ENCODE measurements at regions not wholly inside any gene's neighbourhood (a gene's known extent, or its start where the extent isn't known, plus 50 kb on each side); places are given as distances from the start of the nearest gene placed in this dataset.

DNA sequence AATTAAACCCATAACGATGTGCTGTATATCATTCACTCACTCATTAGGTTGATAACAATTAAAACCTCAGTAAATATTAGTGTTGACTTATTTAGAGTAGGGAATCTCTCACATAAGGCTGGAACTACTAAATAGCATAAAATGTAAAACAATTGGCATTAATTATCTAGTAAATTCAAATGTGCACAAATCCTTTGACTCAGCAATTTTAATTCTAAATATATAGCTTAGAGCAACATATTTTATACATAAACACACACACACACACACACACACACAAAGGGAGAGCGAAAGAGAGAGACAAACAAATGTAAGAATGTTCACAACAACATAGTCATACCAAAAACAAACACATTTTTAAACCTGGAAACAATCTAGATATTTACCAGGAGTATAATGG is 443.1 kb upstream of the KCNH7 start:
- Histone ChIP-seq H3K9ac (ENCODE audit: low read length) (no peak overlapping the region), H3K36me3 (replicated peaks; ENCODE audit: low read depth, low read length) (no peaks in the 10 kb centered on the region), H3K4me3 (ENCODE audit: low read length) (no peak overlapping the region), H4K20me1 (ENCODE audit: insufficient read depth, low read length) (no peaks in the 10 kb centered on the region), H3K9me3 (ENCODE audit: insufficient read depth, low read length) (no peaks in the 10 kb centered on the region), H2AFZ (ENCODE audit: low read depth, low read length) (no peak overlapping the region), H3K27ac (ENCODE audit: low read length) (no peak overlapping the region), H3K4me2 (ENCODE audit: low read length) (no peak overlapping the region), H3K79me2 (ENCODE audit: low read length) (no peaks in the 10 kb centered on the region), H3K4me1 (ENCODE audit: low read length) (no peaks in the 10 kb centered on the region), H3K27me3 (ENCODE audit: low read depth, low read length) (no peaks in the 10 kb centered on the region)
- no peak for TF ChIP-seq EZH2phosphoT487 (IDR thresholded peaks at IDR 0.05; ENCODE audit: low read depth)
- TF ChIP-seq, protein P1, sequence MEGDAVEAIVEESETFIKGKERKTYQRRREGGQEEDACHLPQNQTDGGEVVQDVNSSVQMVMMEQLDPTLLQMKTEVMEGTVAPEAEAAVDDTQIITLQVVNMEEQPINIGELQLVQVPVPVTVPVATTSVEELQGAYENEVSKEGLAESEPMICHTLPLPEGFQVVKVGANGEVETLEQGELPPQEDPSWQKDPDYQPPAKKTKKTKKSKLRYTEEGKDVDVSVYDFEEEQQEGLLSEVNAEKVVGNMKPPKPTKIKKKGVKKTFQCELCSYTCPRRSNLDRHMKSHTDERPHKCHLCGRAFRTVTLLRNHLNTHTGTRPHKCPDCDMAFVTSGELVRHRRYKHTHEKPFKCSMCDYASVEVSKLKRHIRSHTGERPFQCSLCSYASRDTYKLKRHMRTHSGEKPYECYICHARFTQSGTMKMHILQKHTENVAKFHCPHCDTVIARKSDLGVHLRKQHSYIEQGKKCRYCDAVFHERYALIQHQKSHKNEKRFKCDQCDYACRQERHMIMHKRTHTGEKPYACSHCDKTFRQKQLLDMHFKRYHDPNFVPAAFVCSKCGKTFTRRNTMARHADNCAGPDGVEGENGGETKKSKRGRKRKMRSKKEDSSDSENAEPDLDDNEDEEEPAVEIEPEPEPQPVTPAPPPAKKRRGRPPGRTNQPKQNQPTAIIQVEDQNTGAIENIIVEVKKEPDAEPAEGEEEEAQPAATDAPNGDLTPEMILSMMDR (IDR thresholded peaks at IDR 0.05; ENCODE audit: low read depth, low read length) = no peak

- no peaks in the 10 kb centered on the region for H3K27me3 ChIP-seq (ENCODE audit: low read depth, low read length)
Measured at GRCh38 chr2:163269374-163270021, 430.9 kb upstream of the KCNH7 start.

GRCh38 chr2:163266772-163267171 is 428.2 kb upstream of the KCNH7 start:
- H4K20me1 ChIP-seq (ENCODE audit: insufficient read depth, low read length) = no peaks in the 10 kb centered on the region
- no peaks in the 10 kb centered on the region for H3K27me3 ChIP-seq (ENCODE audit: low read depth, low read length)
- no peaks in the 10 kb centered on the region for H3K36me3 ChIP-seq (replicated peaks; ENCODE audit: low read depth, low read length)
- no peak overlapping the region for H3K4me3 ChIP-seq (ENCODE audit: low read length)
- H3K9me3 ChIP-seq (ENCODE audit: insufficient read depth, low read length) = no peaks in the 10 kb centered on the region
- H3K27ac ChIP-seq (ENCODE audit: low read length) = no peak overlapping the region
- no peaks in the 10 kb centered on the region for H3K79me2 ChIP-seq (ENCODE audit: low read length)
- H2AFZ ChIP-seq (ENCODE audit: low read depth, low read length) = no peak overlapping the region
- no peak overlapping the region for H3K9ac ChIP-seq (ENCODE audit: low read length)
- TF ChIP-seq, protein P1 (IDR thresholded peaks at IDR 0.05; ENCODE audit: low read depth, low read length) = no peak
- TF ChIP-seq EZH2phosphoT487 (IDR thresholded peaks at IDR 0.05; ENCODE audit: low read depth) = no peak
- H3K4me2 ChIP-seq (ENCODE audit: low read length) = no peak overlapping the region
- H3K4me1 ChIP-seq (ENCODE audit: low read length) = no peaks in the 10 kb centered on the region

More at GRCh38 chr2:163269374-163270021, 430.9 kb upstream of the KCNH7 start:
- H3K4me1 ChIP-seq (ENCODE audit: low read length) = no peaks in the 10 kb centered on the region
- H3K9me3 ChIP-seq (ENCODE audit: insufficient read depth, low read length) = peaks cover 3% of the 10 kb centered on the region; the same call in 1 of the 2 replicates
- TF ChIP-seq, protein P1 (IDR thresholded peaks at IDR 0.05; ENCODE audit: low read depth, low read length) = no peak
- no peak overlapping the region for H3K4me3 ChIP-seq (ENCODE audit: low read length)
- no peak overlapping the region for H2AFZ ChIP-seq (ENCODE audit: low read depth, low read length)
- no peak overlapping the region for H3K27ac ChIP-seq (ENCODE audit: low read length)
- H4K20me1 ChIP-seq (ENCODE audit: insufficient read depth, low read length) = no peaks in the 10 kb centered on the region
- H3K36me3 ChIP-seq (replicated peaks; ENCODE audit: low read depth, low read length) = no peaks in the 10 kb centered on the region
- no peak overlapping the region for H3K9ac ChIP-seq (ENCODE audit: low read length)
- no peak overlapping the region for H3K4me2 ChIP-seq (ENCODE audit: low read length)
- no peaks in the 10 kb centered on the region for H3K79me2 ChIP-seq (ENCODE audit: low read length)

DNA sequence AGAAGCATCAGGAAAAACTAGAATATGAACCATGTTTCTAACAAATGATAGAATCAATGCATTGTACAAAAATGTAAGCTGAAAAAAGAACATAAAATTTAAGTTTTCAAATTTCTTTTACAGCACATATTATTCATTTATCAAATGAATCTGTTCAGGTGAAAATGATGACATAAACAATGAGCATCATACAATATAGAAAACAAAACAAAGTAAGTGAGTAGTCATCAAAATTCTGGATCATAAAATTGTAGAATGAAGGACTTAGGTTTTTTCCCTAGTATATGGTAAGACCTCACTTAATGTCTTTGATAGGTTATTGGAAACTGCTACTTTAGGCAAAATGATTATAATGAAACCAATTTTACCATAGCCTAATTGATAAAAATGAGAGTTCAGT is 427.0 kb upstream of the KCNH7 start:
- no peaks in the 10 kb centered on the region for H4K20me1 ChIP-seq (ENCODE audit: insufficient read depth, low read length)
- H3K4me2 ChIP-seq (ENCODE audit: low read length) = no peak overlapping the region
- no peaks in the 10 kb centered on the region for H3K36me3 ChIP-seq (replicated peaks; ENCODE audit: low read depth, low read length)
- no peaks in the 10 kb centered on the region for H3K27me3 ChIP-seq (ENCODE audit: low read depth, low read length)
- H3K9ac ChIP-seq (ENCODE audit: low read length) = no peak overlapping the region
- no peaks in the 10 kb centered on the region for H3K9me3 ChIP-seq (ENCODE audit: insufficient read depth, low read length)
- H3K79me2 ChIP-seq (ENCODE audit: low read length) = no peaks in the 10 kb centered on the region
- no peaks in the 10 kb centered on the region for H3K4me1 ChIP-seq (ENCODE audit: low read length)
- H3K4me3 ChIP-seq (ENCODE audit: low read length) = no peak overlapping the region
- TF ChIP-seq, protein P1 (IDR thresholded peaks at IDR 0.05; ENCODE audit: low read depth, low read length) = no peak
- no peak for TF ChIP-seq EZH2phosphoT487 (IDR thresholded peaks at IDR 0.05; ENCODE audit: low read depth)
- H3K27ac ChIP-seq (ENCODE audit: low read length) = no peak overlapping the region
- no peak overlapping the region for H2AFZ ChIP-seq (ENCODE audit: low read depth, low read length)

Data from OCI-LY3 (cell line).